Endothelial cell of umbilical vein (primary cell): ENCODE measurements at regions not wholly inside any gene's neighbourhood (a gene's known extent, or its start where the extent isn't known, plus 50 kb on each side); places are given as distances from the start of the nearest gene placed in this dataset.

Source experiments
- BruUV-seq: library from RNA; stranded (reverse); fragments of 400-500 nt; replicated peaks from 2 replicates; lab custom pipeline; 2021; lab: Mats Ljungman, UMichigan
- CTCF ChIA-PET: fragments of 300-600, 350-600 bp; sonication (Branson Sonifier 250); formaldehyde crosslinking; loops from one replicate; lab custom pipeline; 2021; ENCODE audit warnings: antibody characterized with exemption, inconsistent platforms; lab: Charles Lee
- POLR2A ChIA-PET: fragments of 300-600, 350-600 bp; sonication (Branson Sonifier 250); formaldehyde crosslinking; loops from one replicate; lab custom pipeline; 2021; ENCODE audit warnings: antibody characterized with exemption, inconsistent platforms; lab: Charles Lee
- DNase-seq: peaks from one replicate; pipeline ENCODE4 v3.0.0-alpha.2; 2011; ENCODE audit warnings: low read depth, low spot score
- FAIRE-seq: peaks from 2 replicates; lab custom pipeline; 2011; peaks lifted over from hg19 to GRCh38; lab: Jason Lieb, UNC
- H2AFZ ChIP-seq: 2 replicates; pipeline ENCODE4 v1.6.0; 2012; ENCODE audit warnings: low read depth, low read length, control low read depth, inconsistent platforms
- H3K27ac ChIP-seq: 2 replicates; pipeline ENCODE4 v1.5.1; 2011; ENCODE audit warnings: low read depth, mild to moderate bottlenecking, control low read depth, low read length, moderate library complexity; ENCODE audit not compliant: insufficient read depth
- H3K27me3 ChIP-seq, 2 experiments: 2 replicates each; pipeline versions ENCODE4 v1.6.0 to v1.6.1; 2011; ENCODE audit warnings: low read length in 2 of 2, mixed read lengths in 1 of 2; ENCODE audit not compliant: control insufficient read depth in 2 of 2, insufficient read depth in 2 of 2
- H3K36me3 ChIP-seq, 2 experiments: 2 replicates in 1 of 2; 3 replicates in 1 of 2; pipeline ENCODE4 v1.5.1; 2011; ENCODE audit warnings: low read length in 2 of 2, mild to moderate bottlenecking in 1 of 2, moderate library complexity in 1 of 2; ENCODE audit not compliant: control insufficient read depth in 2 of 2, insufficient read depth in 2 of 2; ENCODE audit errors: extremely low read depth in 1 of 2
- H3K4me1 ChIP-seq: 3 replicates; pipeline ENCODE4 v1.5.1; 2011; ENCODE audit warnings: mild to moderate bottlenecking, low read length; ENCODE audit not compliant: control insufficient read depth, insufficient read depth; ENCODE audit errors: extremely low read depth
- H3K4me2 ChIP-seq: 2 replicates; pipeline ENCODE4 v1.6.1; 2011; ENCODE audit warnings: low read length, control low read depth, mixed read lengths; ENCODE audit not compliant: insufficient read depth
- H3K4me3 ChIP-seq, 3 experiments: fragments of 200-600 bp in 1 of 3; sonication (generic), shearing (Covaris generic) in 1 of 3; replicated peaks in 1 of 3; 2 replicates each; pipeline ENCODE4 v1.5.1; 2011 to 2016; ENCODE audit warnings: control low read depth in 3 of 3, low read length in 3 of 3, mild to moderate bottlenecking in 2 of 3, inconsistent platforms in 1 of 3, low read depth in 1 of 3, moderate library complexity in 1 of 3; ENCODE audit not compliant: insufficient read depth in 1 of 3
- H3K79me2 ChIP-seq: 2 replicates; pipeline ENCODE4 v1.6.0; 2012; ENCODE audit warnings: low read length, inconsistent platforms; ENCODE audit not compliant: control insufficient read depth, insufficient read depth
- H3K9ac ChIP-seq: replicated peaks from 2 replicates; pipeline ENCODE3; 2011; ENCODE audit warnings: low read length, control low read depth; ENCODE audit not compliant: insufficient read depth; ENCODE audit errors: extremely low read depth
- H3K9me1 ChIP-seq: replicated peaks from 3 replicates; pipeline ENCODE4 v1.6.0; 2011; ENCODE audit warnings: mild to moderate bottlenecking, low read length; ENCODE audit not compliant: control insufficient read depth, insufficient read depth; ENCODE audit errors: extremely low read depth
- H3K9me3 ChIP-seq: replicated peaks from 2 replicates; pipeline ENCODE4 v1.5.1; 2012; ENCODE audit warnings: low read length, inconsistent platforms; ENCODE audit not compliant: control insufficient read depth, insufficient read depth
- H4K20me1 ChIP-seq: replicated peaks from 2 replicates; pipeline ENCODE3; 2011; ENCODE audit warnings: mild to moderate bottlenecking, low read length; ENCODE audit not compliant: control insufficient read depth, insufficient read depth; ENCODE audit errors: extremely low read depth
- EZH2 ChIP-seq: IDR thresholded peaks from 2 replicates; pipeline ENCODE4 v1.6.1; 2012; ENCODE audit warnings: borderline replicate concordance, low read depth, mild to moderate bottlenecking, moderate library complexity, low read length, inconsistent platforms; ENCODE audit not compliant: severe bottlenecking
- FOS ChIP-seq: IDR thresholded peaks from 2 replicates; pipeline ENCODE4 v1.6.1; 2011; ENCODE audit warnings: mild to moderate bottlenecking, low read length, moderate library complexity, borderline replicate concordance; ENCODE audit not compliant: insufficient read depth
- GATA2 ChIP-seq: IDR thresholded peaks from 2 replicates; pipeline ENCODE4 v1.7.0; 2011; ENCODE audit warnings: low read depth, mild to moderate bottlenecking, moderate library complexity, mixed read lengths, low read length; ENCODE audit not compliant: insufficient read length, insufficient read depth
- JUN ChIP-seq: IDR thresholded peaks from 2 replicates; pipeline ENCODE4 v1.6.1; 2011; ENCODE audit warnings: borderline replicate concordance, low read depth; ENCODE audit not compliant: insufficient read length, insufficient read depth
- MAX ChIP-seq: IDR thresholded peaks from 2 replicates; pipeline ENCODE4 v1.6.1; 2011; ENCODE audit not compliant: insufficient read depth, insufficient read length
- MYC ChIP-seq: IDR thresholded peaks from one replicate; pipeline ENCODE4 v1.6.1; 2011; ENCODE audit warnings: mild to moderate bottlenecking, low read depth, low read length
- POLR2A ChIP-seq: IDR thresholded peaks from 2 replicates; pipeline ENCODE4 v1.6.1; 2012; ENCODE audit warnings: low read depth, mild to moderate bottlenecking, control low read depth, low read length
- POLR2AphosphoS5 ChIP-seq: IDR thresholded peaks from 2 replicates; pipeline ENCODE4 v1.6.1; 2012; ENCODE audit warnings: low read depth, mild to moderate bottlenecking, control low read depth, low read length, moderate library complexity; ENCODE audit not compliant: insufficient read depth
- dilution Hi-C: fragments of 300-500 bp; cut with MboI; formaldehyde crosslinking; loops from one replicate; pipeline ENCODE4 v1.15.0; 2019; ENCODE audit warnings: low sequenced_read_pairs; ENCODE audit not compliant: extremely low pct_ligation_motif_present
- intact Hi-C: fragments of 100-400 bp; cut with micrococcal nuclease; formaldehyde crosslinking; loops from one replicate; pipeline ENCODE4 v1.10.0; 2022
- TF ChIP-seq, protein P1 (sequence below), 2 donors: IDR thresholded peaks; 1 replicate in 1 of 2; 2 replicates in 1 of 2; pipeline ENCODE4 v1.5.1; 2011; ENCODE audit warnings: low read length in 2 of 2, mild to moderate bottlenecking in 2 of 2, moderate library complexity in 2 of 2, control low read depth in 1 of 2, inconsistent platforms in 1 of 2, low read depth in 1 of 2; ENCODE audit not compliant: insufficient read depth in 1 of 2; ENCODE audit errors: extremely low read depth in 1 of 2

GRCh38 chr10:65550761-65551160 lies 1375.1 kb upstream of the LRRTM3 start:
- Histone ChIP-seq H3K4me2 (no peak overlapping the region), H2AFZ (no peak overlapping the region), H3K27me3 (no peaks in the 10 kb centered on the region), H3K4me3 (no peak overlapping the region), H3K9me3 (no peaks in the 10 kb centered on the region), H4K20me1 (no peaks in the 10 kb centered on the region), H3K9me1 (no peaks in the 10 kb centered on the region), H3K9ac (no peak overlapping the region), H3K4me1 (no peaks in the 10 kb centered on the region), H3K79me2 (no peaks in the 10 kb centered on the region), H3K36me3 (no peaks in the 10 kb centered on the region), H3K27ac (no peak overlapping the region)
- TF ChIP-seq POLR2AphosphoS5 = no peak
- TF ChIP-seq EZH2 = no peak
- no peak for TF ChIP-seq FOS
- TF ChIP-seq MAX = no peak
- TF ChIP-seq GATA2 = no peak
- TF ChIP-seq JUN = no peak
- TF ChIP-seq MYC = no peak
- TF ChIP-seq, protein P1, sequence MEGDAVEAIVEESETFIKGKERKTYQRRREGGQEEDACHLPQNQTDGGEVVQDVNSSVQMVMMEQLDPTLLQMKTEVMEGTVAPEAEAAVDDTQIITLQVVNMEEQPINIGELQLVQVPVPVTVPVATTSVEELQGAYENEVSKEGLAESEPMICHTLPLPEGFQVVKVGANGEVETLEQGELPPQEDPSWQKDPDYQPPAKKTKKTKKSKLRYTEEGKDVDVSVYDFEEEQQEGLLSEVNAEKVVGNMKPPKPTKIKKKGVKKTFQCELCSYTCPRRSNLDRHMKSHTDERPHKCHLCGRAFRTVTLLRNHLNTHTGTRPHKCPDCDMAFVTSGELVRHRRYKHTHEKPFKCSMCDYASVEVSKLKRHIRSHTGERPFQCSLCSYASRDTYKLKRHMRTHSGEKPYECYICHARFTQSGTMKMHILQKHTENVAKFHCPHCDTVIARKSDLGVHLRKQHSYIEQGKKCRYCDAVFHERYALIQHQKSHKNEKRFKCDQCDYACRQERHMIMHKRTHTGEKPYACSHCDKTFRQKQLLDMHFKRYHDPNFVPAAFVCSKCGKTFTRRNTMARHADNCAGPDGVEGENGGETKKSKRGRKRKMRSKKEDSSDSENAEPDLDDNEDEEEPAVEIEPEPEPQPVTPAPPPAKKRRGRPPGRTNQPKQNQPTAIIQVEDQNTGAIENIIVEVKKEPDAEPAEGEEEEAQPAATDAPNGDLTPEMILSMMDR (IDR thresholded peaks at IDR 0.05; ENCODE audit: extremely low read depth in 1 of 2, insufficient read depth in 1 of 2, low read depth in 1 of 2, low read length in 2 of 2) = no peak
- TF ChIP-seq POLR2A = no peak
- intact Hi-C loops (no loop called here), dilution Hi-C loops (no loop called here)
- DNase-seq (no peak), FAIRE-seq (no peak)
- BruUV-seq = no TSS peak
- POLR2A ChIA-PET = no interaction called here
- CTCF ChIA-PET = no interaction called here
